ENCODE measurements at regions not wholly inside any gene's neighbourhood (a gene's known extent, or its start where the extent isn't known, plus 50 kb on each side); places are given as distances from the start of the nearest gene placed in this dataset.
A peak's percentile ranks its signal among the peaks of the same experiment; 100 is the strongest.

- no peak for DNase-seq
These were observed 625.4 kb downstream of the ZPLD1 start for GRCh38 chr3:103060242-103060641.

GRCh38 chr3:103067963-103068362, 633.1 kb downstream of the ZPLD1 start:
- DNase-seq: no peak

GRCh38 chr3:103075282-103075681, 640.5 kb downstream of the ZPLD1 start:
- DNase-seq: no peak

GRCh38 chr3:103077910-103078309, 643.1 kb downstream of the ZPLD1 start:
- no peak for DNase-seq

- peak; percentile 8 for DNase-seq
These were observed 647.7 kb downstream of the ZPLD1 start for GRCh38 chr3:103082501-103082900.

GRCh38 chr3:103083848-103084631, 649.2 kb downstream of the ZPLD1 start:
- no peak for DNase-seq

- peak; percentile 1 for DNase-seq
These were observed 650.6 kb downstream of the ZPLD1 start for GRCh38 chr3:103085465-103085864.

- no peak for DNase-seq
These were observed 654.9 kb downstream of the ZPLD1 start for GRCh38 chr3:103089758-103090157.

GRCh38 chr3:103105206-103105605, 670.4 kb downstream of the ZPLD1 start:
- no peak for DNase-seq

GRCh38 chr3:103112273-103112672, 677.5 kb downstream of the ZPLD1 start:
- no peak for DNase-seq

- no peak for DNase-seq
These were observed 691.3 kb downstream of the ZPLD1 start for GRCh38 chr3:103126115-103126514.

- DNase-seq: peak; percentile 42
These were observed 692.3 kb downstream of the ZPLD1 start for GRCh38 chr3:103127098-103127630.

- DNase-seq: peak; percentile 28
These were observed 692.9 kb downstream of the ZPLD1 start for GRCh38 chr3:103127737-103128136.

GRCh38 chr3:103134023-103134724, 699.4 kb downstream of the ZPLD1 start:
- DNase-seq: no peak

GRCh38 chr3:103136621-103137020, 701.8 kb downstream of the ZPLD1 start:
- DNase-seq: no peak

GRCh38 chr3:103137830-103138229, 703.0 kb downstream of the ZPLD1 start:
- no peak for DNase-seq

- no peak for DNase-seq
These were observed 723.4 kb downstream of the ZPLD1 start for GRCh38 chr3:103158183-103158582.

- no peak for DNase-seq
These were observed 732.1 kb downstream of the ZPLD1 start for GRCh38 chr3:103166890-103167289.

GRCh38 chr3:103167850-103168249, 733.0 kb downstream of the ZPLD1 start:
- DNase-seq: no peak

- no peak for DNase-seq
These were observed 734.5 kb downstream of the ZPLD1 start for GRCh38 chr3:103169289-103169688.

- DNase-seq: no peak
These were observed 735.8 kb downstream of the ZPLD1 start for GRCh38 chr3:103170651-103171050.

GRCh38 chr3:103173940-103174339, 739.1 kb downstream of the ZPLD1 start:
- no peak for DNase-seq

GRCh38 chr3:103181160-103181559, 746.3 kb downstream of the ZPLD1 start:
- DNase-seq: peak; percentile 5

GRCh38 chr3:103184772-103185171, 750.0 kb downstream of the ZPLD1 start:
- no peak for DNase-seq
